Neural progenitor cell (in vitro differentiated cells): ENCODE measurements at regions not wholly inside any gene's neighbourhood (a gene's known extent, or its start where the extent isn't known, plus 50 kb on each side); places are given as distances from the start of the nearest gene placed in this dataset.

Experiments used
- EZH2 ChIP-seq: fragments of 200-600 bp; sonication (generic); IDR thresholded peaks from 2 replicates; pipeline ENCODE4 v1.6.1; 2017; ENCODE audit warnings: antibody characterized with exemption, mild to moderate bottlenecking, moderate library complexity
- TF ChIP-seq, protein P1 (sequence below): fragments of 200-600 bp; sonication (generic); IDR thresholded peaks from 2 replicates; pipeline ENCODE4 v1.5.1; 2017; ENCODE audit warnings: antibody characterized with exemption, mild to moderate bottlenecking

DNA sequence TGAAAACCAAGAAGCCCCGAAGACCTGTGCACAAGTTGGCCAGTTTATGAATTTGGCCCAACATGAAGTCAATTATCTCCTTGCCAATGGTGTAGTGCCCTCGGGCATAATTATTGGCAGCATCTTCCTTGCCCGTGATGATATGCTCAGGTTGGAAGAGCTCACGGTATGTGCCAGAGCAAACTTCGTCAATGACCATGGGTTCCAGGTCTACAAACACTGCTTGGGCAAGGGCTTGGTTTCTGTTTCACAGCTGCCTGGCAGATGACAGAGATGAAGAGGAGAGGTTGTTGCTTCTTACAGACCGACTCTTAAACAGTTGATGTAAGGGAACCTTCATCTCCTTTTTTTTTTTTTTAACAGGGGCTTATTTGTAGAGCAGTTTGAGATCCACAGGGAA is 135.6 kb upstream of the PLS3 start:
- TF ChIP-seq, protein P1, sequence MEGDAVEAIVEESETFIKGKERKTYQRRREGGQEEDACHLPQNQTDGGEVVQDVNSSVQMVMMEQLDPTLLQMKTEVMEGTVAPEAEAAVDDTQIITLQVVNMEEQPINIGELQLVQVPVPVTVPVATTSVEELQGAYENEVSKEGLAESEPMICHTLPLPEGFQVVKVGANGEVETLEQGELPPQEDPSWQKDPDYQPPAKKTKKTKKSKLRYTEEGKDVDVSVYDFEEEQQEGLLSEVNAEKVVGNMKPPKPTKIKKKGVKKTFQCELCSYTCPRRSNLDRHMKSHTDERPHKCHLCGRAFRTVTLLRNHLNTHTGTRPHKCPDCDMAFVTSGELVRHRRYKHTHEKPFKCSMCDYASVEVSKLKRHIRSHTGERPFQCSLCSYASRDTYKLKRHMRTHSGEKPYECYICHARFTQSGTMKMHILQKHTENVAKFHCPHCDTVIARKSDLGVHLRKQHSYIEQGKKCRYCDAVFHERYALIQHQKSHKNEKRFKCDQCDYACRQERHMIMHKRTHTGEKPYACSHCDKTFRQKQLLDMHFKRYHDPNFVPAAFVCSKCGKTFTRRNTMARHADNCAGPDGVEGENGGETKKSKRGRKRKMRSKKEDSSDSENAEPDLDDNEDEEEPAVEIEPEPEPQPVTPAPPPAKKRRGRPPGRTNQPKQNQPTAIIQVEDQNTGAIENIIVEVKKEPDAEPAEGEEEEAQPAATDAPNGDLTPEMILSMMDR, result no peak
- TF ChIP-seq EZH2, result no peak
